ENCODE measurements at regions not wholly inside any gene's neighbourhood (a gene's known extent, or its start where the extent isn't known, plus 50 kb on each side); places are given as distances from the start of the nearest gene placed in this dataset.

GRCh38 chr6:154615483-154616025 is 105.1 kb upstream of the CNKSR3 start:
- TF ChIP-seq EZH2 (IDR thresholded peaks at IDR 0.05; ENCODE audit: insufficient read depth, poor library complexity, severe bottlenecking) (no peak), EZH2phosphoT487 (IDR thresholded peaks at IDR 0.05; ENCODE audit: insufficient read depth, low read depth) (no peak)

Measured in GM23248 (cell line).